Vagina (tissue), 2 donors: ENCODE measurements at regions not wholly inside any gene's neighbourhood (a gene's known extent, or its start where the extent isn't known, plus 50 kb on each side); places are given as distances from the start of the nearest gene placed in this dataset.

Experiments
- POLR2A ChIP-seq, 2 donors: fragments of 450-650 bp; IDR thresholded peaks; one replicate each; pipeline ENCODE4 v1.6.1; 2017; ENCODE audit warnings: antibody characterized with exemption in 2 of 2, mild to moderate bottlenecking in 2 of 2, moderate library complexity in 2 of 2
- POLR2AphosphoS5 ChIP-seq, 2 donors: sonication (generic); formaldehyde crosslinking; IDR thresholded peaks; one replicate each; pipeline ENCODE4 v1.9.0; 2017; ENCODE audit warnings: antibody characterized with exemption in 2 of 2, mild to moderate bottlenecking in 2 of 2, low read depth in 1 of 2; ENCODE audit not compliant: insufficient read depth in 1 of 2

- no peak for TF ChIP-seq POLR2AphosphoS5 (IDR thresholded peaks at IDR 0.05; ENCODE audit: insufficient read depth in 1 of 2, low read depth in 1 of 2)
- no peak for TF ChIP-seq POLR2A (IDR thresholded peaks at IDR 0.05)
Measured at GRCh38 chr5:121707178-121707577, 144.5 kb upstream of the FTMT start.
